ENCODE measurements at regions not wholly inside any gene's neighbourhood (a gene's known extent, or its start where the extent isn't known, plus 50 kb on each side); places are given as distances from the start of the nearest gene placed in this dataset.

GRCh38 chr3:170726976-170727661, 141.2 kb upstream of the SLC7A14 start (continued):
- TF ChIP-seq CGGBP1 (CRISPR knock-in tag; IDR thresholded peaks at IDR 0.05) (no peak), ZNF696 (CRISPR knock-in tag; conservative IDR thresholded peaks at IDR 0.05) (no peak), ATF4 (CRISPR knock-in tag; IDR thresholded peaks at IDR 0.05) (no peak), ZNF431 (CRISPR knock-in tag; IDR thresholded peaks at IDR 0.05) (no peak), XRCC4 (IDR thresholded peaks at IDR 0.05; ENCODE audit: extremely low read depth, insufficient read depth, insufficient read length) (no peak), ZNF197 (CRISPR knock-in tag; IDR thresholded peaks at IDR 0.05; ENCODE audit: low read depth) (no peak), ARID3B (CRISPR knock-in tag; IDR thresholded peaks at IDR 0.05; ENCODE audit: borderline replicate concordance) (no peak), NFXL1 (CRISPR knock-in tag; IDR thresholded peaks at IDR 0.05) (no peak), ZNF143 (CRISPR knock-in tag; IDR thresholded peaks at IDR 0.05) (no peak)
- TF ChIP-seq, protein P1, sequence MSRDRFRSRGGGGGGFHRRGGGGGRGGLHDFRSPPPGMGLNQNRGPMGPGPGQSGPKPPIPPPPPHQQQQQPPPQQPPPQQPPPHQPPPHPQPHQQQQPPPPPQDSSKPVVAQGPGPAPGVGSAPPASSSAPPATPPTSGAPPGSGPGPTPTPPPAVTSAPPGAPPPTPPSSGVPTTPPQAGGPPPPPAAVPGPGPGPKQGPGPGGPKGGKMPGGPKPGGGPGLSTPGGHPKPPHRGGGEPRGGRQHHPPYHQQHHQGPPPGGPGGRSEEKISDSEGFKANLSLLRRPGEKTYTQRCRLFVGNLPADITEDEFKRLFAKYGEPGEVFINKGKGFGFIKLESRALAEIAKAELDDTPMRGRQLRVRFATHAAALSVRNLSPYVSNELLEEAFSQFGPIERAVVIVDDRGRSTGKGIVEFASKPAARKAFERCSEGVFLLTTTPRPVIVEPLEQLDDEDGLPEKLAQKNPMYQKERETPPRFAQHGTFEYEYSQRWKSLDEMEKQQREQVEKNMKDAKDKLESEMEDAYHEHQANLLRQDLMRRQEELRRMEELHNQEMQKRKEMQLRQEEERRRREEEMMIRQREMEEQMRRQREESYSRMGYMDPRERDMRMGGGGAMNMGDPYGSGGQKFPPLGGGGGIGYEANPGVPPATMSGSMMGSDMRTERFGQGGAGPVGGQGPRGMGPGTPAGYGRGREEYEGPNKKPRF (IDR thresholded peaks at IDR 0.05; ENCODE audit: low read depth, low read length): no peak
- TF ChIP-seq, protein P2, sequence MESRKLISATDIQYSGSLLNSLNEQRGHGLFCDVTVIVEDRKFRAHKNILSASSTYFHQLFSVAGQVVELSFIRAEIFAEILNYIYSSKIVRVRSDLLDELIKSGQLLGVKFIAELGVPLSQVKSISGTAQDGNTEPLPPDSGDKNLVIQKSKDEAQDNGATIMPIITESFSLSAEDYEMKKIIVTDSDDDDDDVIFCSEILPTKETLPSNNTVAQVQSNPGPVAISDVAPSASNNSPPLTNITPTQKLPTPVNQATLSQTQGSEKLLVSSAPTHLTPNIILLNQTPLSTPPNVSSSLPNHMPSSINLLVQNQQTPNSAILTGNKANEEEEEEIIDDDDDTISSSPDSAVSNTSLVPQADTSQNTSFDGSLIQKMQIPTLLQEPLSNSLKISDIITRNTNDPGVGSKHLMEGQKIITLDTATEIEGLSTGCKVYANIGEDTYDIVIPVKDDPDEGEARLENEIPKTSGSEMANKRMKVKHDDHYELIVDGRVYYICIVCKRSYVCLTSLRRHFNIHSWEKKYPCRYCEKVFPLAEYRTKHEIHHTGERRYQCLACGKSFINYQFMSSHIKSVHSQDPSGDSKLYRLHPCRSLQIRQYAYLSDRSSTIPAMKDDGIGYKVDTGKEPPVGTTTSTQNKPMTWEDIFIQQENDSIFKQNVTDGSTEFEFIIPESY (CRISPR knock-in tag; IDR thresholded peaks at IDR 0.05): no peak
- TF ChIP-seq, protein P3, sequence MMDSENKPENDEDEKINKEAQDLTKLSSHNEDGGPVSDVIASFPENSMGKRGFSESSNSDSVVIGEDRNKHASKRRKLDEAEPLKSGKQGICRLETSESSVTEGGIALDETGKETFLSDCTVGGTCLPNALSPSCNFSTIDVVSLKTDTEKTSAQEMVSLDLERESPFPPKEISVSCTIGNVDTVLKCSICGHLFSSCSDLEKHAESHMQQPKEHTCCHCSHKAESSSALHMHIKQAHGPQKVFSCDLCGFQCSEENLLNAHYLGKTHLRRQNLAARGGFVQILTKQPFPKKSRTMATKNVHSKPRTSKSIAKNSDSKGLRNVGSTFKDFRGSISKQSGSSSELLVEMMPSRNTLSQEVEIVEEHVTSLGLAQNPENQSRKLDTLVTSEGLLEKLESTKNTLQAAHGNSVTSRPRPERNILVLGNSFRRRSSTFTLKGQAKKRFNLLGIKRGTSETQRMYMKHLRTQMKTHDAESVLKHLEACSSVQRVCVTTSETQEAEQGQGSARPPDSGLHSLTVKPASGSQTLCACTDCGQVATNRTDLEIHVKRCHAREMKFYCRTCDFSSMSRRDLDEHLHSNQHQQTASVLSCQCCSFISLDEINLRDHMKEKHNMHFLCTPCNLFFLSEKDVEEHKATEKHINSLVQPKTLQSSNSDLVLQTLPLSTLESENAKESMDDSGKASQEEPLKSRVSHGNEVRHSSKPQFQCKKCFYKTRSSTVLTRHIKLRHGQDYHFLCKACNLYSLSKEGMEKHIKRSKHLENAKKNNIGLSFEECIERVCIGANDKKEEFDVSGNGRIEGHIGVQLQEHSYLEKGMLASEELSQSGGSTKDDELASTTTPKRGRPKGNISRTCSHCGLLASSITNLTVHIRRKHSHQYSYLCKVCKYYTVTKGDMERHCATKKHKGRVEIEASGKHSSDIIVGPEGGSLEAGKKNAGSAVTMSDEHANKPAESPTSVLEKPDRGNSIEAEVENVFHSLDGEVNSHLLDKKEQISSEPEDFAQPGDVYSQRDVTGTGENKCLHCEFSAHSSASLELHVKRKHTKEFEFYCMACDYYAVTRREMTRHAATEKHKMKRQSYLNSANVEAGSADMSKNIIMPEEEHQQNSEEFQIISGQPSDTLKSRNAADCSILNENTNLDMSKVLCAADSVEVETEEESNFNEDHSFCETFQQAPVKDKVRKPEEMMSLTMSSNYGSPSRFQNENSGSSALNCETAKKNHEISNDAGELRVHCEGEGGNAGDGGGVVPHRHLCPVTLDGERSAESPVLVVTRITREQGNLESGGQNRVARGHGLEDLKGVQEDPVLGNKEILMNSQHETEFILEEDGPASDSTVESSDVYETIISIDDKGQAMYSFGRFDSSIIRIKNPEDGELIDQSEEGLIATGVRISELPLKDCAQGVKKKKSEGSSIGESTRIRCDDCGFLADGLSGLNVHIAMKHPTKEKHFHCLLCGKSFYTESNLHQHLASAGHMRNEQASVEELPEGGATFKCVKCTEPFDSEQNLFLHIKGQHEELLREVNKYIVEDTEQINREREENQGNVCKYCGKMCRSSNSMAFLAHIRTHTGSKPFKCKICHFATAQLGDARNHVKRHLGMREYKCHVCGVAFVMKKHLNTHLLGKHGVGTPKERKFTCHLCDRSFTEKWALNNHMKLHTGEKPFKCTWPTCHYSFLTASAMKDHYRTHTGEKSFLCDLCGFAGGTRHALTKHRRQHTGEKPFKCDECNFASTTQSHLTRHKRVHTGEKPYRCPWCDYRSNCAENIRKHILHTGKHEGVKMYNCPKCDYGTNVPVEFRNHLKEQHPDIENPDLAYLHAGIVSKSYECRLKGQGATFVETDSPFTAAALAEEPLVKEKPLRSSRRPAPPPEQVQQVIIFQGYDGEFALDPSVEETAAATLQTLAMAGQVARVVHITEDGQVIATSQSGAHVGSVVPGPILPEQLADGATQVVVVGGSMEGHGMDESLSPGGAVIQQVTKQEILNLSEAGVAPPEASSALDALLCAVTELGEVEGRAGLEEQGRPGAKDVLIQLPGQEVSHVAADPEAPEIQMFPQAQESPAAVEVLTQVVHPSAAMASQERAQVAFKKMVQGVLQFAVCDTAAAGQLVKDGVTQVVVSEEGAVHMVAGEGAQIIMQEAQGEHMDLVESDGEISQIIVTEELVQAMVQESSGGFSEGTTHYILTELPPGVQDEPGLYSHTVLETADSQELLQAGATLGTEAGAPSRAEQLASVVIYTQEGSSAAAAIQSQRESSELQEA (IDR thresholded peaks at IDR 0.05; ENCODE audit: low read depth): no peak

Data from K562 (cell line).